ENCODE measurements at regions not wholly inside any gene's neighbourhood (a gene's known extent, or its start where the extent isn't known, plus 50 kb on each side); places are given as distances from the start of the nearest gene placed in this dataset.

DNA sequence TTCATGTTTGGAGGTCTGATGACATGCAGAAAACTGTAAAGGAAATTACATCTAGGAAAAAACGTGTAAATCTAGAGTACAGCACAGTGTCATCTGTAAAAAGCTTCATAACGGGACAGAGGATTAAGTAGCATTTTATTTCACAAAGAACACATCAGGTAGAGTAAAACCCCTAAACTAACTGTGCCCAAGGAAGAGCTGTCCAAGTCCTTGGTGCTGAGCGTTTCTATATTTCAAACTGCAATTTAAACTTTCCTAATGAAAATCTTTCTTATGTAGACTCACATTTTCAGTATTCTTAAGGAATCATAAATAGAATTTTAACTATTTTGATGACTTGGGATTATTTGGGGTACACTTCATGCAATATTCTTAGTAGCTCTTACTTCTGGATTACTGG is 646.2 kb downstream of the IPMK start:
- TF ChIP-seq, protein P1, sequence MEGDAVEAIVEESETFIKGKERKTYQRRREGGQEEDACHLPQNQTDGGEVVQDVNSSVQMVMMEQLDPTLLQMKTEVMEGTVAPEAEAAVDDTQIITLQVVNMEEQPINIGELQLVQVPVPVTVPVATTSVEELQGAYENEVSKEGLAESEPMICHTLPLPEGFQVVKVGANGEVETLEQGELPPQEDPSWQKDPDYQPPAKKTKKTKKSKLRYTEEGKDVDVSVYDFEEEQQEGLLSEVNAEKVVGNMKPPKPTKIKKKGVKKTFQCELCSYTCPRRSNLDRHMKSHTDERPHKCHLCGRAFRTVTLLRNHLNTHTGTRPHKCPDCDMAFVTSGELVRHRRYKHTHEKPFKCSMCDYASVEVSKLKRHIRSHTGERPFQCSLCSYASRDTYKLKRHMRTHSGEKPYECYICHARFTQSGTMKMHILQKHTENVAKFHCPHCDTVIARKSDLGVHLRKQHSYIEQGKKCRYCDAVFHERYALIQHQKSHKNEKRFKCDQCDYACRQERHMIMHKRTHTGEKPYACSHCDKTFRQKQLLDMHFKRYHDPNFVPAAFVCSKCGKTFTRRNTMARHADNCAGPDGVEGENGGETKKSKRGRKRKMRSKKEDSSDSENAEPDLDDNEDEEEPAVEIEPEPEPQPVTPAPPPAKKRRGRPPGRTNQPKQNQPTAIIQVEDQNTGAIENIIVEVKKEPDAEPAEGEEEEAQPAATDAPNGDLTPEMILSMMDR (conservative IDR thresholded peaks at IDR 0.05; ENCODE audit: low read depth in 2 of 2), result no peak
- TF ChIP-seq REST (IDR thresholded peaks at IDR 0.05; ENCODE audit: unreplicated experiment) (peak; percentile 67), EZH2 (IDR thresholded peaks at IDR 0.05; ENCODE audit: low read depth, unreplicated experiment) (no peak)
- TF ChIP-seq, protein P2, sequence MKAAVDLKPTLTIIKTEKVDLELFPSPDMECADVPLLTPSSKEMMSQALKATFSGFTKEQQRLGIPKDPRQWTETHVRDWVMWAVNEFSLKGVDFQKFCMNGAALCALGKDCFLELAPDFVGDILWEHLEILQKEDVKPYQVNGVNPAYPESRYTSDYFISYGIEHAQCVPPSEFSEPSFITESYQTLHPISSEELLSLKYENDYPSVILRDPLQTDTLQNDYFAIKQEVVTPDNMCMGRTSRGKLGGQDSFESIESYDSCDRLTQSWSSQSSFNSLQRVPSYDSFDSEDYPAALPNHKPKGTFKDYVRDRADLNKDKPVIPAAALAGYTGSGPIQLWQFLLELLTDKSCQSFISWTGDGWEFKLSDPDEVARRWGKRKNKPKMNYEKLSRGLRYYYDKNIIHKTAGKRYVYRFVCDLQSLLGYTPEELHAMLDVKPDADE (IDR thresholded peaks at IDR 0.05), result no peak
